Mesendoderm (in vitro differentiated cells): ENCODE measurements at regions not wholly inside any gene's neighbourhood (a gene's known extent, or its start where the extent isn't known, plus 50 kb on each side); places are given as distances from the start of the nearest gene placed in this dataset. TPM values are rescaled to one million over a fixed set of nuclear protein-coding genes. Genes with fewer than 3 reads are reported as not detected.

Source experiments
- DNase-seq: peaks from one replicate; pipeline ENCODE4 v3.0.0; 2013
- H2AK5ac ChIP-seq: 2 replicates; pipeline ENCODE4 v1.6.1; 2013; ENCODE audit warnings: low read length, inconsistent platforms
- H2BK120ac ChIP-seq: 2 replicates; pipeline ENCODE4 v1.6.1; 2013; ENCODE audit warnings: low read depth, mild to moderate bottlenecking, low read length, moderate library complexity, mixed read lengths
- H2BK15ac ChIP-seq: replicated peaks from 2 replicates; pipeline ENCODE4 v1.6.1; 2013; ENCODE audit warnings: low read depth, mild to moderate bottlenecking, moderate library complexity
- H2BK5ac ChIP-seq: 2 replicates; pipeline ENCODE4 v1.6.1; 2013; ENCODE audit warnings: low read length, inconsistent platforms
- H3K18ac ChIP-seq: 2 replicates; pipeline ENCODE4 v1.6.1; 2013; ENCODE audit warnings: mild to moderate bottlenecking, low read length, mixed read lengths
- H3K23ac ChIP-seq: one replicate; pipeline ENCODE4 v1.6.1; 2013; ENCODE audit warnings: low read length
- H3K27ac ChIP-seq: 2 replicates; pipeline ENCODE4 v1.5.1; 2013; ENCODE audit warnings: low read depth, mild to moderate bottlenecking, inconsistent platforms, low read length, moderate library complexity
- H3K27me3 ChIP-seq: 2 replicates; pipeline ENCODE4 v1.6.1; 2013; ENCODE audit warnings: low read length, control low read depth, mild to moderate bottlenecking, inconsistent platforms; ENCODE audit not compliant: insufficient read depth, poor library complexity
- H3K36me3 ChIP-seq: 2 replicates; pipeline ENCODE4 v1.6.1; 2013; ENCODE audit warnings: low read length, inconsistent platforms; ENCODE audit not compliant: control insufficient read depth, insufficient read depth
- H3K4ac ChIP-seq: one replicate; pipeline ENCODE4 v1.6.1; 2013; ENCODE audit warnings: low read depth, mild to moderate bottlenecking, low read length, moderate library complexity
- H3K4me1 ChIP-seq: 2 replicates; pipeline ENCODE4 v1.6.1; 2013; ENCODE audit warnings: low read depth, low read length, inconsistent platforms; ENCODE audit not compliant: control insufficient read depth
- H3K4me2 ChIP-seq: 2 replicates; pipeline ENCODE4 v1.6.1; 2013; ENCODE audit warnings: low read length
- H3K4me3 ChIP-seq: 2 replicates; pipeline ENCODE4 v1.5.1; 2013; ENCODE audit warnings: mild to moderate bottlenecking, low read length
- H3K56ac ChIP-seq: one replicate; pipeline ENCODE4 v1.6.1; 2013; ENCODE audit warnings: low read length
- H3K79me1 ChIP-seq: 2 replicates; pipeline ENCODE4 v1.6.1; 2013; ENCODE audit warnings: low read length, inconsistent platforms
- H3K79me2 ChIP-seq: 2 replicates; pipeline ENCODE4 v1.6.1; 2013; ENCODE audit warnings: mild to moderate bottlenecking, low read length; ENCODE audit not compliant: control insufficient read depth, insufficient read depth
- H3K9ac ChIP-seq: 2 replicates; pipeline ENCODE4 v1.6.1; 2013; ENCODE audit warnings: low read length, inconsistent platforms
- H4K5ac ChIP-seq: one replicate; pipeline ENCODE4 v1.6.1; 2013; ENCODE audit warnings: low read length
- H4K8ac ChIP-seq: one replicate; pipeline ENCODE4 v1.6.1; 2013; ENCODE audit warnings: low read depth, mild to moderate bottlenecking, control low read depth, low read length, moderate library complexity
- WGBS: extraction: QIAGEN DNeasy Blood & Tissue Kit; methylation state at CpG from one replicate; pipeline ENCODE4 v1.1.7; 2013; ENCODE audit warnings: low lambda C conversion rate, missing lambda C conversion rate; ENCODE audit not compliant: insufficient coverage; ENCODE audit errors: extremely low coverage; 5-methylcytosine and 5-hydroxymethylcytosine counted together
- small RNA-seq: library from polyadenylated mRNA; stranded (forward); fragments of <200 nt; extraction: miRNeasy Mini kit (QIAGEN cat#:217004); gene quantifications from one replicate; pipeline ENCODE3, GENCODE V24; 2013; ENCODE audit not compliant: insufficient read depth

- H3K4me2 ChIP-seq, result no peak overlapping the region
- no CpG with 5 or more reads among the region's 2 CpGs for WGBS
- no peaks in the 10 kb centered on the region for H3K79me1 ChIP-seq
- H3K79me2 ChIP-seq, result no peaks in the 10 kb centered on the region
- H3K4me1 ChIP-seq, result no peaks in the 10 kb centered on the region
- no peak overlapping the region for H3K56ac ChIP-seq
- no peaks in the 10 kb centered on the region for H3K36me3 ChIP-seq
- H3K27me3 ChIP-seq, result no peaks in the 10 kb centered on the region
- peak overlapping the region; percentile 38 for H2BK120ac ChIP-seq
- no peak overlapping the region for H3K23ac ChIP-seq
- no peak overlapping the region for H3K4me3 ChIP-seq
- H3K27ac ChIP-seq, result no peak overlapping the region
- H2BK5ac ChIP-seq, result no peak overlapping the region
- H4K8ac ChIP-seq, result no peak overlapping the region
- H2AK5ac ChIP-seq, result peak overlapping the region; percentile 53
- DNase-seq, result no peak
- H3K9ac ChIP-seq, result no peak overlapping the region
- no peak overlapping the region for H2BK15ac ChIP-seq
- H4K5ac ChIP-seq, result no peak overlapping the region
- H3K4ac ChIP-seq, result no peak overlapping the region
- H3K18ac ChIP-seq, result no peak overlapping the region
Measured at GRCh38 chr3:41148478-41148877, 50.8 kb upstream of the CTNNB1 start.

- Histone ChIP-seq H3K27me3 (no peaks in the 10 kb centered on the region), H2BK120ac (no peak overlapping the region), H3K23ac (no peak overlapping the region), H4K5ac (no peak overlapping the region), H3K4me3 (no peak overlapping the region), H3K79me2 (no peaks in the 10 kb centered on the region), H2BK5ac (no peak overlapping the region), H2AK5ac (no peak overlapping the region), H3K18ac (no peak overlapping the region), H3K79me1 (no peaks in the 10 kb centered on the region), H2BK15ac (no peak overlapping the region), H4K8ac (no peak overlapping the region), H3K4ac (no peak overlapping the region), H3K36me3 (no peaks in the 10 kb centered on the region), H3K56ac (no peak overlapping the region), H3K4me2 (no peak overlapping the region), H3K27ac (no peak overlapping the region), H3K4me1 (no peaks in the 10 kb centered on the region), H3K9ac (no peak overlapping the region)
- no peak for DNase-seq
- no CpG with 5 or more reads among the region's 4 CpGs for WGBS
Measured at GRCh38 chr3:41148901-41149300, 50.4 kb upstream of the CTNNB1 start.

Small RNA genes in the stretch of these regions (small RNA-seq; reads per million reads assigned to genes)
- gene AC099560.2 (not detected), gene HMGN2P24 (not detected)
